ENCODE measurements at regions not wholly inside any gene's neighbourhood (a gene's known extent, or its start where the extent isn't known, plus 50 kb on each side); places are given as distances from the start of the nearest gene placed in this dataset.
"Not testable (repeated sequence)": the region's sequence is repeated elsewhere in the genome, so short reads cannot be mapped to it uniquely, and the experiment has no call there.

DNA sequence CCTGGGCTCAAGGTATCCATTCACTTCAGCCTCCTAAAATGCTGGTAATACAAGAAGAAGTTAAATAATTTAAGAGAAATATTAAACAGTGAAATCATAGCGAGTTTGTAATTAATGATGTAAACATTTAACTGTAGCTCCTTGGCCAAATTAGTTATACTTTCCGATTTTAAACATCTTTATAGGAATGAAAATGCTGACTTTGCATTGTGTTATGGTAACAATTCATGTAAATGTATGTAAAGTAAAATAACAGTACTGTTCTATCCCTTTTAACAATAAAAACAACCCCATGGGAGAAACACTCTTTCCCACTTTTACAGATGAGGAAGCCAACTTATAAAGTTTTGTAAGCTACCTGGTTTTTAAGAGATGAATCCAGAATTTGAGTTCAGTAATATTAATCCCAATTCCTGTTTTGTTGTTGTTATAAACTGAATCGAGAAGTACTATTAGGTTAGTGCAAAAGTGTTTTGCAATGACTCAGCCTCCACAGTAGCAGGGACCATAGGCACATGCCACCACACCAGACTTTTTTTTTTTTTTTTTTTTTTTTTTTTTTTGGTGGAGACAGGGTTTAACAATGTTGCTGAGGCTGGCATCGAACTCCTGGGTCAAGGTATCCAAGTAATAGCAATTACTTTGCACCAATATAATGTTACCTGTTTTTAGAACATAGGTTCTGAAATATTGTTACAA is 1360.4 kb downstream of the BRINP3 start:
- H3K4me3 ChIP-seq (ENCODE audit: low read length): no peak overlapping the region
- no peaks in the 10 kb centered on the region for H3K9me3 ChIP-seq (replicated peaks; ENCODE audit: control insufficient read depth, low read depth, low read length)
- H3K27ac ChIP-seq (ENCODE audit: low read length): no peak overlapping the region
- no CpG with 5 or more reads among the region's 4 CpGs for WGBS (ENCODE audit: insufficient coverage)
- H3K27me3 ChIP-seq (ENCODE audit: control insufficient read depth, insufficient read depth, low read length): no peaks in the 10 kb centered on the region
- no peaks in the 10 kb centered on the region for H3K4me1 ChIP-seq (ENCODE audit: control insufficient read depth, insufficient read depth, low read length)
- H3K36me3 ChIP-seq (ENCODE audit: control insufficient read depth, insufficient read depth, low read length): no peaks in the 10 kb centered on the region
- DNase-seq: no peak

DNA sequence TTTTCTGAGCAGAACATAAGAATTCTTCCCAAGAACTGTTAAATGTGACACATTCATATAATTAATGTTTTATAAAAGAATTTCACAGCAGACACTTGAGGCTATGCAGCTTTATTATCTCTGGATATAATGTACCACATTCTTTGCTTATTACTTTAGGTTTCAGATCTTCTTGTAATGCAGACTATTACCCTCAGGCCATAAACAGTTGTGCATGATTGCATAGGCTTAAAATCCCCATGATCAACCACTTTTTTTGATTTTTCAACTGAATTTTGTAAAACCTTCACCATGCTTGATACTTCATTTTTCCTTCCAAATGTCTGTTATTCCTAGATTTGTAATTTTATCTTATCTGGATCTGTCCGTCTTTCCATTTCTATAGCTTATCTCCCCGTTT is 1355.7 kb downstream of the BRINP3 start:
- no peak for DNase-seq
- WGBS (ENCODE audit: insufficient coverage): no CpG with 5 or more reads among the region's 2 CpGs
- H3K4me1 ChIP-seq (ENCODE audit: control insufficient read depth, insufficient read depth, low read length): no peaks in the 10 kb centered on the region
- H3K36me3 ChIP-seq (ENCODE audit: control insufficient read depth, insufficient read depth, low read length): no peaks in the 10 kb centered on the region
- H3K27me3 ChIP-seq (ENCODE audit: control insufficient read depth, insufficient read depth, low read length): no peaks in the 10 kb centered on the region
- H3K27ac ChIP-seq (ENCODE audit: low read length): no peak overlapping the region
- peaks cover 3% of the 10 kb centered on the region for H3K9me3 ChIP-seq (replicated peaks; ENCODE audit: control insufficient read depth, low read depth, low read length)
- no peak overlapping the region for H3K4me3 ChIP-seq (ENCODE audit: low read length)

GRCh38 chr1:189125694-189126093 is 1352.0 kb downstream of the BRINP3 start:
- DNase-seq: no peak
- Histone ChIP-seq H3K36me3 (ENCODE audit: control insufficient read depth, insufficient read depth, low read length) (no peaks in the 10 kb centered on the region), H3K4me1 (ENCODE audit: control insufficient read depth, insufficient read depth, low read length) (no peaks in the 10 kb centered on the region), H3K9me3 (replicated peaks; ENCODE audit: control insufficient read depth, low read depth, low read length) (peaks cover 3% of the 10 kb centered on the region), H3K27ac (ENCODE audit: low read length) (no peak overlapping the region), H3K4me3 (ENCODE audit: low read length) (no peak overlapping the region), H3K27me3 (ENCODE audit: control insufficient read depth, insufficient read depth, low read length) (no peaks in the 10 kb centered on the region)
- no CpG with 5 or more reads among the region's 2 CpGs for WGBS (ENCODE audit: insufficient coverage)

DNA sequence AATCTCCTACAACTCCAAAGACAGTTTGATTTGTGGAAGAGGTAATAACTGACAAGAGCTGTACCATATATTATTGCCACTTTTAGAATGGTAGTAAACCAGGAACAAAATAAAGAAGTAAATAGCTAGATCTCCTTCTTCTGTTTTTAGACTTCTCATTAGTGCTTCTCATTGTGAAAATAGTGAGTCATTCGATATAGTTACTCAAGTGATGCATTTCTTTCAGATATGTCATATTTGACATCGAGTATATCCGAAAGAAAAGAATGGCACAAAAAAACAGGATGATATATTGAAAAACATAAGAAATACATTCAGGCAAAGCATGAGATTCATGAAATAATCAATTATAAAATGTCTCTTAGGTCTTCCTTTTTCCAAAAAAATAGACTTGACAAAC is 1346.1 kb downstream of the BRINP3 start:
- no CpG with 5 or more reads among the region's 3 CpGs for WGBS (ENCODE audit: insufficient coverage)
- Histone ChIP-seq H3K4me1 (ENCODE audit: control insufficient read depth, insufficient read depth, low read length) (no peaks in the 10 kb centered on the region), H3K9me3 (replicated peaks; ENCODE audit: control insufficient read depth, low read depth, low read length) (no peaks in the 10 kb centered on the region), H3K27ac (ENCODE audit: low read length) (no peak overlapping the region), H3K36me3 (ENCODE audit: control insufficient read depth, insufficient read depth, low read length) (no peaks in the 10 kb centered on the region), H3K4me3 (ENCODE audit: low read length) (no peak overlapping the region), H3K27me3 (ENCODE audit: control insufficient read depth, insufficient read depth, low read length) (no peaks in the 10 kb centered on the region)
- no peak for DNase-seq

- H3K4me3 ChIP-seq (ENCODE audit: low read length); H3K4me1 ChIP-seq (ENCODE audit: control insufficient read depth, insufficient read depth, low read length); H3K36me3 ChIP-seq (ENCODE audit: control insufficient read depth, insufficient read depth, low read length); DNase-seq; H3K9me3 ChIP-seq (replicated peaks; ENCODE audit: control insufficient read depth, low read depth, low read length); H3K27me3 ChIP-seq (ENCODE audit: control insufficient read depth, insufficient read depth, low read length); H3K27ac ChIP-seq (ENCODE audit: low read length): not testable (repeated sequence)
- 97% methylated on average over 24 of the region's 29 CpGs for WGBS (ENCODE audit: insufficient coverage)
Observed at GRCh38 chr1:189139748-189140147, 1337.9 kb downstream of the BRINP3 start.

DNA sequence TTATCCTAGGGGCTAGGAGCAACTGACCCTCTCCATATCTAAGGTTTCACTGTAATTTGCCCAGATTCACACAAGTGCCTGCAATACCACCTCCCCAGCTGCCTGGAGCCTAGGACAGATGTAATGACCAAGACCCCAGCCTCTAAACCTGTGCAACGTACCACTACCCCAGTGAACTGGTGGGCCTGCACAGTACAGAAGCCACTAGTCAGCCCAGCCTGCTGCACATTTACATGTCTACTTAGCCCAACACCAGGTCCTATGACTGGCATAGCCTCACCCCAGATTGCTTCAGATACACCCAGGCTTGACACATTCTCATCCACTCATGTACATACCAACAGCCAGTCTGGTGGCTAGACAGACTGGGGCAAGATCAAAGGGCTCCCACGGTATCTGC is 1336.6 kb downstream of the BRINP3 start:
- no peaks in the 10 kb centered on the region for H3K27me3 ChIP-seq (ENCODE audit: control insufficient read depth, insufficient read depth, low read length)
- H3K27ac ChIP-seq (ENCODE audit: low read length): no peak overlapping the region
- H3K36me3 ChIP-seq (ENCODE audit: control insufficient read depth, insufficient read depth, low read length): no peaks in the 10 kb centered on the region
- H3K4me1 ChIP-seq (ENCODE audit: control insufficient read depth, insufficient read depth, low read length): no peaks in the 10 kb centered on the region
- WGBS (ENCODE audit: insufficient coverage): 66% methylated on average over 2 of the region's 2 CpGs
- H3K4me3 ChIP-seq (ENCODE audit: low read length): no peak overlapping the region
- no peak for DNase-seq
- H3K9me3 ChIP-seq (replicated peaks; ENCODE audit: control insufficient read depth, low read depth, low read length): no peaks in the 10 kb centered on the region

- Histone ChIP-seq H3K27ac (ENCODE audit: low read length) (no peak overlapping the region), H3K36me3 (ENCODE audit: control insufficient read depth, insufficient read depth, low read length) (no peaks in the 10 kb centered on the region), H3K4me1 (ENCODE audit: control insufficient read depth, insufficient read depth, low read length) (no peaks in the 10 kb centered on the region), H3K27me3 (ENCODE audit: control insufficient read depth, insufficient read depth, low read length) (no peaks in the 10 kb centered on the region), H3K9me3 (replicated peaks; ENCODE audit: control insufficient read depth, low read depth, low read length) (no peaks in the 10 kb centered on the region), H3K4me3 (ENCODE audit: low read length) (no peak overlapping the region)
- 86% methylated on average over 14 of the region's 21 CpGs for WGBS (ENCODE audit: insufficient coverage)
- DNase-seq: no peak
Observed at GRCh38 chr1:189149547-189150375, 1327.9 kb downstream of the BRINP3 start.

- WGBS (ENCODE audit: insufficient coverage): 96% methylated on average over 3 of the region's 6 CpGs
- no peak for DNase-seq
- Histone ChIP-seq H3K27ac (ENCODE audit: low read length) (no peak overlapping the region), H3K36me3 (ENCODE audit: control insufficient read depth, insufficient read depth, low read length) (no peaks in the 10 kb centered on the region), H3K4me3 (ENCODE audit: low read length) (no peak overlapping the region), H3K9me3 (replicated peaks; ENCODE audit: control insufficient read depth, low read depth, low read length) (no peaks in the 10 kb centered on the region), H3K27me3 (ENCODE audit: control insufficient read depth, insufficient read depth, low read length) (no peaks in the 10 kb centered on the region), H3K4me1 (ENCODE audit: control insufficient read depth, insufficient read depth, low read length) (no peaks in the 10 kb centered on the region)
Observed at GRCh38 chr1:189150624-189151023, 1327.0 kb downstream of the BRINP3 start.

GRCh38 chr1:189151361-189151760 is 1326.3 kb downstream of the BRINP3 start:
- H3K27me3 ChIP-seq (ENCODE audit: control insufficient read depth, insufficient read depth, low read length): no peaks in the 10 kb centered on the region
- no CpG with 5 or more reads among the region's 2 CpGs for WGBS (ENCODE audit: insufficient coverage)
- no peak for DNase-seq
- H3K9me3 ChIP-seq (replicated peaks; ENCODE audit: control insufficient read depth, low read depth, low read length): no peaks in the 10 kb centered on the region
- H3K27ac ChIP-seq (ENCODE audit: low read length): no peak overlapping the region
- no peaks in the 10 kb centered on the region for H3K36me3 ChIP-seq (ENCODE audit: control insufficient read depth, insufficient read depth, low read length)
- H3K4me3 ChIP-seq (ENCODE audit: low read length): no peak overlapping the region
- no peaks in the 10 kb centered on the region for H3K4me1 ChIP-seq (ENCODE audit: control insufficient read depth, insufficient read depth, low read length)

GRCh38 chr1:189152685-189153084 is 1325.0 kb downstream of the BRINP3 start:
- no peaks in the 10 kb centered on the region for H3K36me3 ChIP-seq (ENCODE audit: control insufficient read depth, insufficient read depth, low read length)
- no peak for DNase-seq

More at GRCh38 chr1:189152685-189153084, 1325.0 kb downstream of the BRINP3 start:
- no CpG with 5 or more reads among the region's 1 CpG for WGBS (ENCODE audit: insufficient coverage)
- Histone ChIP-seq H3K4me3 (ENCODE audit: low read length) (no peak overlapping the region), H3K4me1 (ENCODE audit: control insufficient read depth, insufficient read depth, low read length) (no peaks in the 10 kb centered on the region), H3K27ac (ENCODE audit: low read length) (no peak overlapping the region), H3K9me3 (replicated peaks; ENCODE audit: control insufficient read depth, low read depth, low read length) (no peaks in the 10 kb centered on the region), H3K27me3 (ENCODE audit: control insufficient read depth, insufficient read depth, low read length) (no peaks in the 10 kb centered on the region)

Measured in muscle of leg (tissue), 3 donors.